Body of pancreas (tissue), 4 donors: ENCODE measurements at regions not wholly inside any gene's neighbourhood (a gene's known extent, or its start where the extent isn't known, plus 50 kb on each side); places are given as distances from the start of the nearest gene placed in this dataset.

Experiments used
- POLR2A ChIP-seq, 3 donors: fragments of 450-650 bp; IDR thresholded peaks; one replicate each; pipeline ENCODE4 v1.6.1; 2016; ENCODE audit warnings: antibody characterized with exemption in 3 of 3, mild to moderate bottlenecking in 2 of 3
- TF ChIP-seq, protein P1 (sequence below), 7 experiments: fragments of 450-650 bp in 4 of 7; fragments of 200-600 bp in 3 of 7; sonication (generic) in 3 of 7; IDR thresholded peaks; one replicate each; pipeline ENCODE4 v1.5.1; 2016 to 2019; ENCODE audit warnings: antibody characterized with exemption in 7 of 7

DNA sequence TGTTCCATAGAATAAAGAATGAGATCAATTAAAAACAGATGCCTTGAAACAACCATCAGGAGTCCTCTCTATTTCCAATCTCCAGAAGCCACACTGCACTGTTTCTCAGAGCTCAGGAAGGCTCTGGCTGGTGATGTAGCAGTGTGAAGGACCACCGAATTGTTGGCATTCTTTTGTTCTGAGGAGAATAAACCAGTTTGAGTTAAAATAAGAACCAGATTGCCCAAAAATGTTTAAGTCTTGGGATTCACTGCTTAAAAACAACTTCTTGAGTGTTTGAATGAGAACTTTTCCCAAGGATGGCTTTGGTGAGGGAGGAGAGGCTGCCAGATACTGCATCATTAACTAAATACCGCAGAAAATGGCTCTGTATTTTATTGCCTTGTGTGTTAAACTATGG lies 341.2 kb downstream of the C12orf75 start:
- TF ChIP-seq, protein P1, sequence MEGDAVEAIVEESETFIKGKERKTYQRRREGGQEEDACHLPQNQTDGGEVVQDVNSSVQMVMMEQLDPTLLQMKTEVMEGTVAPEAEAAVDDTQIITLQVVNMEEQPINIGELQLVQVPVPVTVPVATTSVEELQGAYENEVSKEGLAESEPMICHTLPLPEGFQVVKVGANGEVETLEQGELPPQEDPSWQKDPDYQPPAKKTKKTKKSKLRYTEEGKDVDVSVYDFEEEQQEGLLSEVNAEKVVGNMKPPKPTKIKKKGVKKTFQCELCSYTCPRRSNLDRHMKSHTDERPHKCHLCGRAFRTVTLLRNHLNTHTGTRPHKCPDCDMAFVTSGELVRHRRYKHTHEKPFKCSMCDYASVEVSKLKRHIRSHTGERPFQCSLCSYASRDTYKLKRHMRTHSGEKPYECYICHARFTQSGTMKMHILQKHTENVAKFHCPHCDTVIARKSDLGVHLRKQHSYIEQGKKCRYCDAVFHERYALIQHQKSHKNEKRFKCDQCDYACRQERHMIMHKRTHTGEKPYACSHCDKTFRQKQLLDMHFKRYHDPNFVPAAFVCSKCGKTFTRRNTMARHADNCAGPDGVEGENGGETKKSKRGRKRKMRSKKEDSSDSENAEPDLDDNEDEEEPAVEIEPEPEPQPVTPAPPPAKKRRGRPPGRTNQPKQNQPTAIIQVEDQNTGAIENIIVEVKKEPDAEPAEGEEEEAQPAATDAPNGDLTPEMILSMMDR (IDR thresholded peaks at IDR 0.05), result no peak
- TF ChIP-seq POLR2A (IDR thresholded peaks at IDR 0.05), result no peak
